ENCODE measurements at regions not wholly inside any gene's neighbourhood (a gene's known extent, or its start where the extent isn't known, plus 50 kb on each side); places are given as distances from the start of the nearest gene placed in this dataset.

GRCh38 chr2:107363806-107364205 lies 462.9 kb upstream of the RGPD4 start:
- no peak for DNase-seq
- Histone ChIP-seq H4K20me1 (ENCODE audit: insufficient read depth) (no peaks in the 10 kb centered on the region), H3K4me2 (no peak overlapping the region), H3K9me3 (no peaks in the 10 kb centered on the region), H3K4me1 (ENCODE audit: control insufficient read depth in 1 of 2, insufficient read depth in 2 of 2, low read depth in 1 of 2, low read length in 1 of 2) (no peaks in the 10 kb centered on the region), H3K27me3 (ENCODE audit: insufficient read depth) (no peaks in the 10 kb centered on the region), H3K36me3 (replicated peaks in 1 of 2; ENCODE audit: control insufficient read depth in 1 of 2, insufficient read depth in 2 of 2, low read length in 1 of 2) (no peaks in the 10 kb centered on the region), H3K27ac (ENCODE audit: low read depth in 2 of 2, low read length in 1 of 2) (no peak overlapping the region), H2AFZ (ENCODE audit: low read depth) (no peak overlapping the region), H3K79me2 (ENCODE audit: insufficient read depth) (no peaks in the 10 kb centered on the region), H3K9me2 (no peaks in the 10 kb centered on the region), H3K4me3 (ENCODE audit: low read depth in 2 of 2, low read length in 1 of 2) (no peak overlapping the region), H3K9ac (no peak overlapping the region), H3F3A (replicated peaks; ENCODE audit: insufficient read depth) (no peaks in the 10 kb centered on the region)
- 78% methylated on average over 2 of the region's 2 CpGs for WGBS (ENCODE audit: low lambda C conversion rate)
- ChIA-PET POLR2A (no interaction called here), CTCF (no interaction called here)
- TF ChIP-seq MEF2A (IDR thresholded peaks at IDR 0.05; ENCODE audit: borderline replicate concordance, low read depth) (no peak), FOSL2 (IDR thresholded peaks at IDR 0.05; ENCODE audit: borderline replicate concordance, low read depth) (no peak), EP300 (IDR thresholded peaks at IDR 0.05; ENCODE audit: borderline replicate concordance in 1 of 2, low read depth in 1 of 2, low read length in 1 of 2) (no peak), GABPA (IDR thresholded peaks at IDR 0.05; ENCODE audit: low read depth) (no peak), CHD2 (IDR thresholded peaks at IDR 0.05; ENCODE audit: low read length, partially characterized antibody) (no peak), MAX (IDR thresholded peaks at IDR 0.05; ENCODE audit: low read depth) (no peak), EZH2phosphoT487 (IDR thresholded peaks at IDR 0.05; ENCODE audit: borderline replicate concordance, low read depth) (no peak), TCF12 (IDR thresholded peaks at IDR 0.05) (no peak), USF1 (IDR thresholded peaks at IDR 0.05; ENCODE audit: borderline replicate concordance, low read depth) (no peak), POLR2AphosphoS5 (IDR thresholded peaks at IDR 0.05; ENCODE audit: low read depth, low read length) (no peak), TAF1 (IDR thresholded peaks at IDR 0.05; ENCODE audit: borderline replicate concordance, low read depth, low read length) (no peak), RCOR1 (IDR thresholded peaks at IDR 0.05; ENCODE audit: low read length) (no peak), FOXJ3 (CRISPR knock-in tag; IDR thresholded peaks at IDR 0.05) (no peak), NRF1 (IDR thresholded peaks at IDR 0.05; ENCODE audit: low read depth, low read length) (no peak), CTCF (IDR thresholded peaks at IDR 0.05) (no peak), IRF3 (IDR thresholded peaks at IDR 0.05; ENCODE audit: low read depth, low read length) (no peak), SIN3A (IDR thresholded peaks at IDR 0.05; ENCODE audit: borderline replicate concordance, low read depth, low read length) (no peak)

All from SK-N-SH (cell line).